ENCODE measurements at regions not wholly inside any gene's neighbourhood (a gene's known extent, or its start where the extent isn't known, plus 50 kb on each side); places are given as distances from the start of the nearest gene placed in this dataset.
"Not testable (repeated sequence)": the region's sequence is repeated elsewhere in the genome, so short reads cannot be mapped to it uniquely, and the experiment has no call there.

GRCh38 chr11:57047610-57048009 is 58.9 kb downstream of the OR5AK2 start:
- no peak for DNase-seq (ENCODE audit: low spot score)
- CTCF ChIA-PET, result no interaction called here
- no peak overlapping the region for H3K27ac ChIP-seq
- no peak for TF ChIP-seq CTCF (conservative IDR thresholded peaks at IDR 0.05; ENCODE audit: low read depth)
- POLR2A ChIA-PET (ENCODE audit: low non-redundant PET), result no interaction called here

GRCh38 chr11:57049749-57050148 is 61.0 kb downstream of the OR5AK2 start:
- TF ChIP-seq CTCF (conservative IDR thresholded peaks at IDR 0.05; ENCODE audit: low read depth), result no peak
- no peak overlapping the region for H3K27ac ChIP-seq
- DNase-seq (ENCODE audit: low spot score), result no peak
- ChIA-PET POLR2A (ENCODE audit: low non-redundant PET) (no interaction called here), CTCF (no interaction called here)

GRCh38 chr11:57054817-57055216 is 66.1 kb downstream of the OR5AK2 start:
- no peak for TF ChIP-seq CTCF (conservative IDR thresholded peaks at IDR 0.05; ENCODE audit: low read depth)

GRCh38 chr11:57055744-57056143 is 67.0 kb downstream of the OR5AK2 start:
- ChIA-PET POLR2A (ENCODE audit: low non-redundant PET) (no interaction called here), CTCF (no interaction called here)
- DNase-seq (ENCODE audit: low spot score), result no peak
- no peak overlapping the region for H3K27ac ChIP-seq
- TF ChIP-seq CTCF (conservative IDR thresholded peaks at IDR 0.05; ENCODE audit: low read depth), result no peak

More at GRCh38 chr11:57054817-57055216, 66.1 kb downstream of the OR5AK2 start:
- CTCF ChIA-PET, result no interaction called here
- POLR2A ChIA-PET (ENCODE audit: low non-redundant PET), result no interaction called here
- H3K27ac ChIP-seq, result no peak overlapping the region
- no peak for DNase-seq (ENCODE audit: low spot score)

GRCh38 chr11:57056735-57057134 is 68.0 kb downstream of the OR5AK2 start:
- CTCF ChIA-PET, result interaction anchor here (0.6 kb wide), 1 partner anchor 58 kb away, joined by 3 read pairs; no protein-coding TSS in a partner anchor
- no peak overlapping the region for H3K27ac ChIP-seq
- no peak for TF ChIP-seq CTCF (conservative IDR thresholded peaks at IDR 0.05; ENCODE audit: low read depth)
- DNase-seq (ENCODE audit: low spot score), result no peak
- POLR2A ChIA-PET (ENCODE audit: low non-redundant PET), result no interaction called here

GRCh38 chr11:57057561-57057960 is 68.8 kb downstream of the OR5AK2 start:
- no peak overlapping the region for H3K27ac ChIP-seq
- ChIA-PET CTCF (no interaction called here), POLR2A (ENCODE audit: low non-redundant PET) (no interaction called here)
- no peak for DNase-seq (ENCODE audit: low spot score)
- TF ChIP-seq CTCF (conservative IDR thresholded peaks at IDR 0.05; ENCODE audit: low read depth), result no peak

GRCh38 chr11:57062957-57063356 is 74.2 kb downstream of the OR5AK2 start:
- CTCF ChIA-PET; DNase-seq (ENCODE audit: low spot score); H3K27ac ChIP-seq; POLR2A ChIA-PET (ENCODE audit: low non-redundant PET): not testable (repeated sequence)
